ENCODE measurements at regions not wholly inside any gene's neighbourhood (a gene's known extent, or its start where the extent isn't known, plus 50 kb on each side); places are given as distances from the start of the nearest gene placed in this dataset.

DNA sequence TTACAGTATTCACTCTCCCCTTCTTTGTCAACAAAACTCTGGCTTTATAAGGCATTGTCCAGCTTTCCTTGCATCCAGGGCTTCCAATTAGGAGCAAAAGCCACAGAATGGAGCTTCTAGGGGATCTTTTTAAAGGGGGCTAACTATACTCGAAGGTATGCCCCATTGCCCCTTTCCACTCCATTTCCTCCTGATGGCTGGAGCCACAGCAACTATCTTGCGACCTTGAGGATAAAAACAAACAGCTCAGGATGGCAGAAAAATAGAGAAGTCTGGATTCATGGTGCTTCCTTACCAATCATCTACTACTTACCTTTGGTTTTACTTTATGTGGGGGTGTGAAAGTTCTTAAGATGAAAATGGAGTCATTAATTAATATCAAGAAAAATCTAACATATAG lies 206.3 kb upstream of the PODXL start:
- no peak for TF ChIP-seq POLR2A (IDR thresholded peaks at IDR 0.05)
- TF ChIP-seq, protein P1, sequence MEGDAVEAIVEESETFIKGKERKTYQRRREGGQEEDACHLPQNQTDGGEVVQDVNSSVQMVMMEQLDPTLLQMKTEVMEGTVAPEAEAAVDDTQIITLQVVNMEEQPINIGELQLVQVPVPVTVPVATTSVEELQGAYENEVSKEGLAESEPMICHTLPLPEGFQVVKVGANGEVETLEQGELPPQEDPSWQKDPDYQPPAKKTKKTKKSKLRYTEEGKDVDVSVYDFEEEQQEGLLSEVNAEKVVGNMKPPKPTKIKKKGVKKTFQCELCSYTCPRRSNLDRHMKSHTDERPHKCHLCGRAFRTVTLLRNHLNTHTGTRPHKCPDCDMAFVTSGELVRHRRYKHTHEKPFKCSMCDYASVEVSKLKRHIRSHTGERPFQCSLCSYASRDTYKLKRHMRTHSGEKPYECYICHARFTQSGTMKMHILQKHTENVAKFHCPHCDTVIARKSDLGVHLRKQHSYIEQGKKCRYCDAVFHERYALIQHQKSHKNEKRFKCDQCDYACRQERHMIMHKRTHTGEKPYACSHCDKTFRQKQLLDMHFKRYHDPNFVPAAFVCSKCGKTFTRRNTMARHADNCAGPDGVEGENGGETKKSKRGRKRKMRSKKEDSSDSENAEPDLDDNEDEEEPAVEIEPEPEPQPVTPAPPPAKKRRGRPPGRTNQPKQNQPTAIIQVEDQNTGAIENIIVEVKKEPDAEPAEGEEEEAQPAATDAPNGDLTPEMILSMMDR (IDR thresholded peaks at IDR 0.05) = no peak

Data from right lobe of liver (tissue), 4 donors.